Keratinocyte (primary cell): ENCODE measurements at regions not wholly inside any gene's neighbourhood (a gene's known extent, or its start where the extent isn't known, plus 50 kb on each side); places are given as distances from the start of the nearest gene placed in this dataset.

ENCODE experiments used
- DNase-seq: peaks from one replicate; pipeline ENCODE4 v3.0.0-alpha.2; 2011; ENCODE audit warnings: low read depth, missing footprints, low spot score
- FAIRE-seq: peaks from 2 replicates; lab custom pipeline; 2011; peaks lifted over from hg19 to GRCh38; lab: Jason Lieb, UNC
- H2AFZ ChIP-seq: 2 replicates; pipeline ENCODE4 v1.6.0; 2012; ENCODE audit warnings: low read length, control low read depth, inconsistent platforms; ENCODE audit not compliant: control insufficient read depth
- H3K27ac ChIP-seq: 2 replicates; pipeline ENCODE4 v1.5.1; 2011; ENCODE audit warnings: low read length; ENCODE audit not compliant: control insufficient read depth, insufficient read depth
- H3K27me3 ChIP-seq: 3 replicates; pipeline ENCODE4 v1.6.0; 2011; ENCODE audit warnings: low read length; ENCODE audit not compliant: control insufficient read depth, insufficient read depth; ENCODE audit errors: extremely low read depth
- H3K36me3 ChIP-seq, 2 experiments: 2 replicates in 1 of 2; 3 replicates in 1 of 2; pipeline ENCODE4 v1.5.1; 2011; ENCODE audit warnings: low read length in 2 of 2, mild to moderate bottlenecking in 1 of 2; ENCODE audit not compliant: control insufficient read depth in 2 of 2, insufficient read depth in 2 of 2; ENCODE audit errors: extremely low read depth in 1 of 2
- H3K4me1 ChIP-seq: 3 replicates; pipeline ENCODE4 v1.5.1; 2011; ENCODE audit warnings: low read length; ENCODE audit not compliant: control insufficient read depth, insufficient read depth; ENCODE audit errors: extremely low read depth
- H3K4me2 ChIP-seq: 3 replicates; pipeline ENCODE4 v1.6.0; 2011; ENCODE audit warnings: low read depth, low read length; ENCODE audit not compliant: control insufficient read depth, insufficient read depth; ENCODE audit errors: extremely low read depth
- H3K4me3 ChIP-seq, 3 experiments: fragments of 200-600 bp in 1 of 3; sonication (generic) in 1 of 3; 2 replicates in 2 of 3; 3 replicates in 1 of 3; pipeline ENCODE4 v1.5.1; 2011 to 2016; ENCODE audit warnings: low read length in 3 of 3, mild to moderate bottlenecking in 3 of 3, control low read depth in 2 of 3, inconsistent platforms in 1 of 3, low read depth in 1 of 3, mixed read lengths in 1 of 3, mixed run types in 1 of 3, moderate library complexity in 1 of 3; ENCODE audit not compliant: control insufficient read depth in 2 of 3, insufficient read depth in 2 of 3; ENCODE audit errors: extremely low read depth in 1 of 3
- H3K79me2 ChIP-seq: 2 replicates; pipeline ENCODE4 v1.6.0; 2012; ENCODE audit warnings: low read length; ENCODE audit not compliant: control insufficient read depth, insufficient read depth
- H3K9ac ChIP-seq: 3 replicates; pipeline ENCODE4 v1.6.0; 2011; ENCODE audit warnings: low read length; ENCODE audit not compliant: control insufficient read depth, insufficient read depth; ENCODE audit errors: extremely low read depth
- H3K9me1 ChIP-seq: 3 replicates; pipeline ENCODE4 v1.6.0; 2011; ENCODE audit warnings: low read length; ENCODE audit not compliant: control insufficient read depth, insufficient read depth; ENCODE audit errors: extremely low read depth
- H3K9me3 ChIP-seq: 2 replicates; pipeline ENCODE4 v1.5.1; 2012; ENCODE audit warnings: low read depth, low read length; ENCODE audit not compliant: control insufficient read depth
- H4K20me1 ChIP-seq: 3 replicates; pipeline ENCODE4 v1.6.0; 2011; ENCODE audit warnings: low read length; ENCODE audit not compliant: control insufficient read depth, insufficient read depth; ENCODE audit errors: extremely low read depth
- EZH2 ChIP-seq: IDR thresholded peaks from one replicate; pipeline ENCODE4 v1.6.1; 2012; ENCODE audit warnings: inconsistent platforms, mild to moderate bottlenecking, low read length, moderate library complexity
- dilution Hi-C: fragments of 300-500 bp; cut with MboI; formaldehyde crosslinking; loops from one replicate; pipeline ENCODE4 v1.7.0; 2020; ENCODE audit warnings: low sequenced_read_pairs; ENCODE audit not compliant: extremely low pct_ligation_motif_present
- TF ChIP-seq, protein P1 (sequence below), 3 experiments: IDR thresholded peaks in 1 of 3; conservative IDR thresholded peaks in 1 of 3; optimal IDR thresholded peaks in 1 of 3; 2 replicates in 2 of 3; 3 replicates in 1 of 3; pipeline versions ENCODE3 to v1.5.1; 2011; ENCODE audit warnings: low read length in 3 of 3, mild to moderate bottlenecking in 3 of 3, moderate library complexity in 2 of 3, control low read depth in 1 of 3, inconsistent platforms in 1 of 3; ENCODE audit not compliant: insufficient read depth in 2 of 3; ENCODE audit errors: extremely low read depth in 1 of 3

DNA sequence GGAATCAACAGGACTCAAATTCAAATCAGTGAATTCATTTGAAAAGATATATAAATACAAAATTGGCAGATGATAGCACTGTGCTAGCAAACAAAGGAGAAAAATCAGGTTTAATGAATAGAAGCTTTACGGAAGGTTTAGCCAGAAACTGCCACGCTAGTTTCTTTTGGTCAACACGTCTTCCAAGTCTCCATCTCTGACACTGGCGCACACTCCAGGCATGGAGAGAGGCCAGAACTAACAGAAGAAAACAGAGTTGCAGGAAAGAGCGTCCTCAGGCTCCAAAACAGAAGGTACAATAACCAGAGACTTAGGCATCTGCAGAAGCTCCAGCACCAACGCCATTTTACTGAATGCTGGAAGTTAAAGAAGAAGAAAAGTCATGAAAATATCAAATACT lies 497.3 kb upstream of the FRG1 start:
- Histone ChIP-seq H3K27ac (no peak overlapping the region), H3K36me3 (no peaks in the 10 kb centered on the region), H3K79me2 (no peaks in the 10 kb centered on the region), H3K9me3 (no peaks in the 10 kb centered on the region), H3K9me1 (no peaks in the 10 kb centered on the region), H3K4me2 (no peak overlapping the region), H4K20me1 (no peaks in the 10 kb centered on the region), H3K9ac (no peak overlapping the region), H3K4me1 (no peaks in the 10 kb centered on the region), H2AFZ (no peak overlapping the region), H3K4me3 (no peak overlapping the region), H3K27me3 (no peaks in the 10 kb centered on the region)
- TF ChIP-seq, protein P1, sequence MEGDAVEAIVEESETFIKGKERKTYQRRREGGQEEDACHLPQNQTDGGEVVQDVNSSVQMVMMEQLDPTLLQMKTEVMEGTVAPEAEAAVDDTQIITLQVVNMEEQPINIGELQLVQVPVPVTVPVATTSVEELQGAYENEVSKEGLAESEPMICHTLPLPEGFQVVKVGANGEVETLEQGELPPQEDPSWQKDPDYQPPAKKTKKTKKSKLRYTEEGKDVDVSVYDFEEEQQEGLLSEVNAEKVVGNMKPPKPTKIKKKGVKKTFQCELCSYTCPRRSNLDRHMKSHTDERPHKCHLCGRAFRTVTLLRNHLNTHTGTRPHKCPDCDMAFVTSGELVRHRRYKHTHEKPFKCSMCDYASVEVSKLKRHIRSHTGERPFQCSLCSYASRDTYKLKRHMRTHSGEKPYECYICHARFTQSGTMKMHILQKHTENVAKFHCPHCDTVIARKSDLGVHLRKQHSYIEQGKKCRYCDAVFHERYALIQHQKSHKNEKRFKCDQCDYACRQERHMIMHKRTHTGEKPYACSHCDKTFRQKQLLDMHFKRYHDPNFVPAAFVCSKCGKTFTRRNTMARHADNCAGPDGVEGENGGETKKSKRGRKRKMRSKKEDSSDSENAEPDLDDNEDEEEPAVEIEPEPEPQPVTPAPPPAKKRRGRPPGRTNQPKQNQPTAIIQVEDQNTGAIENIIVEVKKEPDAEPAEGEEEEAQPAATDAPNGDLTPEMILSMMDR (optimal IDR thresholded peaks at IDR 0.05 in 1 of 3, IDR thresholded peaks at IDR 0.05 in 1 of 3, conservative IDR thresholded peaks at IDR 0.05 in 1 of 3; ENCODE audit: extremely low read depth in 1 of 3, insufficient read depth in 2 of 3, low read length in 3 of 3), result no peak
- TF ChIP-seq EZH2, result no peak
- no peak for FAIRE-seq
- dilution Hi-C loops, result no loop called here
- no peak for DNase-seq

DNA sequence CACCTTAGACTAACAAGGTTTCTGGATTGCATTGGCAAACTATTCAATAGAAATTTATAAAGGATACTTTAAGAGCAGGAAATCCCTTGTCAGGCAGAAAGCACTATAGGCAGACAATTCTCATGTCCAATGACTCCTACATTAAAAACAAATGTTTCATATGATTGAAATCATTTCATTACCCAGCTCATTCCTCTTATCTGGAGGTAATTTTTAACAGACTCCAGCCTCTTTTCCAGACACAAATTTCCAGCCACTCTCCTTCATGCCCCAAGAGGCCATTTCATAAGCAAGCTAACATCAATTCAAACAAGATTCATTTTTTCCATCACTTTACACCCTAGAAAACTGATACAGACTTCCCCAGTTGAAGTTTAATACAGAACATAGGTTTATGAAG lies 495.1 kb upstream of the FRG1 start:
- no peak overlapping the region for H3K9ac ChIP-seq
- DNase-seq (no peak), FAIRE-seq (no peak)
- H2AFZ ChIP-seq, result no peak overlapping the region
- no peaks in the 10 kb centered on the region for H3K27me3 ChIP-seq
- H3K27ac ChIP-seq, result no peak overlapping the region
- dilution Hi-C loops, result no loop called here
- no peaks in the 10 kb centered on the region for H3K4me1 ChIP-seq
- TF ChIP-seq EZH2, result no peak
- TF ChIP-seq, protein P1 (optimal IDR thresholded peaks at IDR 0.05 in 1 of 3, IDR thresholded peaks at IDR 0.05 in 1 of 3, conservative IDR thresholded peaks at IDR 0.05 in 1 of 3; ENCODE audit: extremely low read depth in 1 of 3, insufficient read depth in 2 of 3, low read length in 3 of 3), result no peak
- peaks cover 2% of the 10 kb centered on the region for H3K9me3 ChIP-seq
- no peaks in the 10 kb centered on the region for H3K79me2 ChIP-seq
- no peaks in the 10 kb centered on the region for H4K20me1 ChIP-seq
- H3K4me2 ChIP-seq, result no peak overlapping the region
- no peak overlapping the region for H3K4me3 ChIP-seq
- H3K36me3 ChIP-seq, result no peaks in the 10 kb centered on the region
- no peaks in the 10 kb centered on the region for H3K9me1 ChIP-seq
